GM19372 (cell line): ENCODE measurements at regions not wholly inside any gene's neighbourhood (a gene's known extent, or its start where the extent isn't known, plus 50 kb on each side); places are given as distances from the start of the nearest gene placed in this dataset.
"Not testable (repeated sequence)": the region's sequence is repeated elsewhere in the genome, so short reads cannot be mapped to it uniquely, and the experiment has no call there.

Source experiments
- ATAC-seq: cut with Tn5 transposase; IDR thresholded peaks from one replicate; pipeline ENCODE4 v1.9.1; 2021; ENCODE audit warnings: mild to moderate bottlenecking, low read depth, moderate library complexity; ENCODE audit not compliant: unreplicated experiment

DNA sequence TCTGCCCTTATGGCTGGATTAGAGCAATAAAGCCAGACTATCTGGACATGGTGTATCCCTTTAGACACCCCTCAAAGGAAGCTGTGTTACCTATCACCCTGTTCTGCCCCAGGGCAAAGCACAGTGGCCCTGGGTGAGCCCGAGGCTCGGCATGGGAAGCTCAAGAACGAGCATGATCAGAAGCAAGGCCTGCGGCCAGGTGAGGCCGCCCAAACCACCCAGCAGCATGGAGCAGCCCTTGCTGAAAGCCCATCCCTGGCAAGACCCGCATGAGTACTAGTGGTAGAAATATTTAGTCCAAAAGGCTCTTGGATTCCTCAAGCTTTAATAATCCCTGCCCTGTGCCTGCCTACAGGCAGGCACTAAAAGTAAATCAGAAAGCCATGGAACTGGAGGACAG is 261.1 kb downstream of the MEX3B start:
- no peak for ATAC-seq

GRCh38 chr15:81783586-81783985 is 262.2 kb downstream of the MEX3B start:
- no peak for ATAC-seq

DNA sequence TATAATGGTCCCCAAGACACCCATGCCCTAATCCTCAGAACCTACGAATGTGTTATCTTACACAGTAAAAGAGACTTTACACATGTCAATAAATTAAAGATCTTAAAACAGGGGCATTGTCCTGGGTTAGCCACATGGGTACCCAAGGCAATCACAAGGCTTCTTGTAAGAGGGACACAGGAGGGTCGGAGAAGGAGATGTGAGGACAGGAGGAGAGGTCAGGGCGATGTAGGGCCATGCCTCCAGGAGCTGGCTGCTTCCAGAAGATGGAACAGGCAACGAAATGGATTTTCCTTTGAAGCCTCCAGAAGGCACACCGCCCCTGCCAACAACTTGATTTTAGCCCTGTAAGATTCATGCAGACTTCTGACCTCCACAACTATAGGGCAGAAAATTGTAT is 262.7 kb downstream of the MEX3B start:
- no peak for ATAC-seq

GRCh38 chr15:81781395-81781794 is 264.4 kb downstream of the MEX3B start:
- no peak for ATAC-seq

DNA sequence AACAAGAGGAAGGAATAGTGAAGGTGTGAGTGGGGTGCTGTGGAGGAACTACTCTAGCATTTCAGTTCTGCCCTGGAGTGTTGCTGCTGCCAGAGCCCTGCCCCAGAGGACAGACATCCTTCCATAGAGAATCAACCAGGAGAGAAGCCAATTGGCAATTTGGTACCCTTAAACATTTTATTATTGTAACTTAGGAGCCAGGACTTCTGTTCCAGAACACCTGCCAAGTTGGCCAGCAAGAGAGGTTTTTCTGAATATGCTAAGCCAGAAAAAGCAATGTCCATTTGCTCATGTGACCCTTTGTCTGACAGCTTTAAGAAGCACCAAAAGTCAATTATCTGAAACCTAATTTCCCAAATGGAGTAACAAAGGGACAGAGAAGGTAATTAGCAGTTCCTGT is 264.9 kb downstream of the MEX3B start:
- ATAC-seq: no peak

DNA sequence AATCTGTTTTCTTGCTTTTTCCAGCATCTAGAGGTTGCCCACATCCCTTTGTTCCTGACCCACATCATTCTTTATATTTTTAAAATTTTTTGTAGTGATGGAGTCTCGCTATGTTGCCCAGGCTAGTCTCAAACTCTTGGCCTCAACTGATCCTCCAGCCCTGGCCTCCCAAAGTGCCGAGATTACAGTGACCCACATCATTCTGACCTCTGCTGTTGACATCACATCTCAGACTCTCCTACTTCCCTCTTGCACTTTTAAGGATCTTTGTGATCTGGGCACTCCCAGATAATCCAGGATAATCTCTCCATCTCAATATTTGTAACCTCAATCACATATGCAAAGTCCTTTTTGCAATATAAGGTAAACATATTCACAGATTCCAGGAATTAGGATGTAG is 266.6 kb downstream of the MEX3B start:
- ATAC-seq: no peak

GRCh38 chr15:81777546-81777945 is 268.3 kb downstream of the MEX3B start:
- ATAC-seq: no peak

DNA sequence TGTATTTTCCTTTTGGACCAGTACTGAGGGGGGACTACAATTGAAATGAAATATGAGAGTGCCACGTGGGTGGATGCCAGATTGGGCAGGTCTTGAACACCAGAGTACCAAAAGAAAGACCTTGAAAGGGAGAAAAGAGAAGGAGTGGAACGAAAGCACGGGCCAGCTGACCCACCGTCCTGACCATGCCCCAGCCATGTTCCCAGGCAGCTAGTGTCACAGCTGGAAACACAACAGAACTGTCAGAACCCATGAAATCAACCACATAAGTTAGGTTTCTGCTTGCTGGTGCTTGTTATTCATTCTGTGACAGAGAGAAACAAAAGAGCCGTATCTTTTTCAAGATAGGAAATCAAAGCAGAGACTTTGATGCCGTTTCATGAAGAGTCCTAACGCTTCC is 268.8 kb downstream of the MEX3B start:
- ATAC-seq: no peak

- ATAC-seq: not testable (repeated sequence)
Observed at GRCh38 chr15:81775779-81776178, 270.0 kb downstream of the MEX3B start.

GRCh38 chr15:81774309-81774708 is 271.5 kb downstream of the MEX3B start:
- ATAC-seq: no peak

- ATAC-seq: no peak
Observed at GRCh38 chr15:81768773-81769172, 277.0 kb downstream of the MEX3B start.

DNA sequence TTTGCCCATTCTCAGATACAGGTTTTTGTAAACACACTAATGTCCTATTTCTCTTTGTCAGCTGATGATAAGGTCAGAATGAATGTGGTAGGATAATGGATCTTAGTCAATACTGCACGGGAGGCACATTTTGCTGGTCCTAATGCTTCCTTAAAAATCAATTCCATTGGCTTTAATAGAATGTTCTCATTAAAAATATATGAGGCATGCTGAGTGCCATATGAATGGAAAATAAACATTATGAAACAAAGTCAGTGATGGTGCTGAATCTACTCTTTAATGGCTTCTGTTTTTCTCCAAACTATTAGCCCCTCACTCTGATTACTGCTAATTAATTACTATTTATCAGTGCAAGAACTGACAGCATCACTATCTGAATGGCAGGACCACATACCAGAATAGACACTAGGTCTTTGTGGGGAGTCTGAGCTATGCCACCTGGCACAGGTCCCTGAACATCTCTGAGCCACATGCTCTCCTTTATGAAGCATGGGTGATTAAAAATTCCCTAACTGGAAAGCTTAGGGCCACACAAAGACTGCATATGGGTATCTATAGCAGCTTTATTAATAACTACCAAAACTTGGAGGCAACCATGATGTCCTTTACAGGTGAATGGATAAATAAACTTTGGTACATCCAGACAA is 278.9 kb downstream of the MEX3B start:
- no peak for ATAC-seq

DNA sequence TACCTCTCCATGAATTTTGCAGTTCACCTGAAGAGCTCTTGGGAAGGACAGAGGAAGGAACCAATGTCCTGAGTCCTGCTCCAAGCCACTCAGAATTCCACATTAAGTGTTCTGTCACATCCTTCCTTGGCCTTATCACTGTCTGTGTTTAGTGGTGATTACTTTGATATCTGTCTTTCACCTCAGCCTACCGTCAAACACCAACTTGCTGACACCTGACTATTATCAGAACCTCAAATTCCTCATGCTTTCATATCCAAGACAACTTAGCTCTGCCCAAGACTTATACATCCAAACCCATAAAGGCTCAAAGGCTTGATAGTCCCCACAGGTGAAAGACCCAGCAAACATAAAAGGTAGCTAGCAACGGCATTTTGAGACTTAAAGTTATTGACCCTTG is 280.0 kb downstream of the MEX3B start:
- ATAC-seq: no peak

GRCh38 chr15:81763304-81763703 is 282.5 kb downstream of the MEX3B start:
- no peak for ATAC-seq

DNA sequence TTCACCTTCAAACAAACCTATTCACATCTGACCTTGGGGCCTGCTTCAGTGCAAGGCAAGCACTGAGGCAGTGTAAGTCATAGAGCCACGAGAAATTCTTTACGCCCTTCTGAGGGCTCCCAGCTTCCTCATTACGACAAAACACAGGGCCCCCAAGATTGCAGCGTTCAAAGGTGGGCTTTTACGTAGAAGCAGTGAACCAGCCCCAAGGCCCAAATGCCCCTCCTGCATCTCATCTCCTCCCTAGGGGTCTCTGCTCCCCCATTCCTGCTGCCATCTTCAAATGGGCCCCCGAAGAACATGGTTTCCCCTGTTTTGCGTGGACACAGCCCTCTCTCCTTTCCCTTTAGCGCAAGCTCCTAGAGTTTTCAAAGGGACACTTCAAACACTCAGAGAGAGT is 285.1 kb downstream of the MEX3B start:
- no peak for ATAC-seq

DNA sequence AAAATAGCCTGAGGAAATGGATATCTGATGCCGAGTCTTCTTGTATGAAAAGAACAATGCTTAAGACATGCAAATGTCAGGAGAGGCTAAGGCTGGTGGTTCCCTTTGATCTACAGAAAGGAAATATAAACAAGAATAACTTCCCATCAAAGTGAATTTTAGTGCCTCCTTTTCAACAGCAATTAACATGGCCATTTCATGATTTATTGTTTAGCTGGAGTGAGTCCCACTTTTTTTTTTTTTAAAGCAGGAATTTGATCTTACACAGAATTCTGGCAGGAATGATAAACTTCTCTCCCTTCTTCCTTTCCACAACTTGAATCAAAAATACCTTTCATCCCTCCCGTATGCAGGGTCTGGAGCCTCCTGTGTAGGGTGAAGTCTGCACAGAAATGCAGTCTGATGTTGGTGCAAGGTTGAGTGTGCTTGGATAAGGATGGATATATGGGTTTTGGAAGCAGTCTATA is 287.0 kb downstream of the MEX3B start:
- ATAC-seq: no peak

- no peak for ATAC-seq
Observed at GRCh38 chr15:81755626-81756025, 290.2 kb downstream of the MEX3B start.

- ATAC-seq: no peak
Observed at GRCh38 chr15:81754078-81754477, 291.7 kb downstream of the MEX3B start.

- ATAC-seq: no peak
Observed at GRCh38 chr15:81752974-81753373, 292.8 kb downstream of the MEX3B start.

DNA sequence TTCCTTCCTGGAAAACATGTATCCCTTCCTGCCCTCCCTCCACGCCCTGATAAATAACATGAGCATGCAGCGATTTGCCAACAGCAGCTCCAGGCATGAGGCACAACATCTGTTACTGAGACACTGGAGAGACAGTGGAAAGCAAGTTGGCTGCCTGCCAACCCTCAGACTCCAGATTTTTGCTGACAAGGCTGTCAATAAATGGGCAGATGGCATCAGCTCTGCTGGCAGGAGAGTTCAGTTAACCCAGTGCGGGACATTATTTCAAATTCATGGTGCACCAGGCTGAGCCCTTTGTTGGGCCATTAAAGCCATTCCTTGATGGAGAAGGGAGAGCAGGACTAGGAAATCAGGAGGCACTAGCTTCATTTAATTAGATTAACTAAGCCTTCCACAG is 293.3 kb downstream of the MEX3B start:
- ATAC-seq: no peak

GRCh38 chr15:81751816-81752545 is 293.8 kb downstream of the MEX3B start:
- ATAC-seq: no peak

GRCh38 chr15:81751256-81751655 is 294.6 kb downstream of the MEX3B start:
- ATAC-seq: no peak
